GM18517 (cell line): ENCODE measurements at regions not wholly inside any gene's neighbourhood (a gene's known extent, or its start where the extent isn't known, plus 50 kb on each side); places are given as distances from the start of the nearest gene placed in this dataset.
"Not testable (repeated sequence)": the region's sequence is repeated elsewhere in the genome, so short reads cannot be mapped to it uniquely, and the experiment has no call there.

Source experiments
- ATAC-seq: cut with Tn5 transposase; IDR thresholded peaks from one replicate; pipeline ENCODE4 v1.9.1; 2021; ENCODE audit warnings: mild to moderate bottlenecking, moderate library complexity; ENCODE audit not compliant: unreplicated experiment

- ATAC-seq: no peak
Measured at GRCh38 chr18:38297910-38298309, 732.3 kb upstream of the CELF4 start.

GRCh38 chr18:38290229-38290628 lies 724.6 kb upstream of the CELF4 start:
- no peak for ATAC-seq

- no peak for ATAC-seq
Measured at GRCh38 chr18:38284972-38285371, 719.4 kb upstream of the CELF4 start.

- ATAC-seq: no peak
Measured at GRCh38 chr18:38263066-38263465, 697.5 kb upstream of the CELF4 start.

GRCh38 chr18:38262661-38263060 lies 697.1 kb upstream of the CELF4 start:
- no peak for ATAC-seq

GRCh38 chr18:38257661-38258060 lies 692.1 kb upstream of the CELF4 start:
- ATAC-seq: no peak

GRCh38 chr18:38256366-38256765 lies 690.8 kb upstream of the CELF4 start:
- no peak for ATAC-seq

- ATAC-seq: no peak
Measured at GRCh38 chr18:38250971-38251370, 685.4 kb upstream of the CELF4 start.

- ATAC-seq: no peak
Measured at GRCh38 chr18:38244480-38244879, 678.9 kb upstream of the CELF4 start.

- no peak for ATAC-seq
Measured at GRCh38 chr18:38243291-38243690, 677.7 kb upstream of the CELF4 start.

- ATAC-seq: no peak
Measured at GRCh38 chr18:38241736-38242135, 676.1 kb upstream of the CELF4 start.

- ATAC-seq: no peak
Measured at GRCh38 chr18:38241216-38241615, 675.6 kb upstream of the CELF4 start.

GRCh38 chr18:38239606-38240005 lies 674.0 kb upstream of the CELF4 start:
- no peak for ATAC-seq

- ATAC-seq: no peak
Measured at GRCh38 chr18:38237796-38238195, 672.2 kb upstream of the CELF4 start.

- ATAC-seq: no peak
Measured at GRCh38 chr18:38221476-38222100, 656.0 kb upstream of the CELF4 start.

GRCh38 chr18:38198956-38199355 lies 633.4 kb upstream of the CELF4 start:
- ATAC-seq: no peak

- ATAC-seq: no peak
Measured at GRCh38 chr18:38198526-38198925, 632.9 kb upstream of the CELF4 start.

- no peak for ATAC-seq
Measured at GRCh38 chr18:38186491-38186890, 620.9 kb upstream of the CELF4 start.

- ATAC-seq: no peak
Measured at GRCh38 chr18:38174594-38174993, 609.0 kb upstream of the CELF4 start.

- ATAC-seq: no peak
Measured at GRCh38 chr18:38174173-38174572, 608.6 kb upstream of the CELF4 start.

- ATAC-seq: no peak
Measured at GRCh38 chr18:38170845-38171244, 605.2 kb upstream of the CELF4 start.

GRCh38 chr18:38167623-38168022 lies 602.0 kb upstream of the CELF4 start:
- no peak for ATAC-seq

GRCh38 chr18:38153116-38153515 lies 587.5 kb upstream of the CELF4 start:
- not testable (repeated sequence) for ATAC-seq
